ENCODE measurements at regions not wholly inside any gene's neighbourhood (a gene's known extent, or its start where the extent isn't known, plus 50 kb on each side); places are given as distances from the start of the nearest gene placed in this dataset.

- TF ChIP-seq, protein P1, sequence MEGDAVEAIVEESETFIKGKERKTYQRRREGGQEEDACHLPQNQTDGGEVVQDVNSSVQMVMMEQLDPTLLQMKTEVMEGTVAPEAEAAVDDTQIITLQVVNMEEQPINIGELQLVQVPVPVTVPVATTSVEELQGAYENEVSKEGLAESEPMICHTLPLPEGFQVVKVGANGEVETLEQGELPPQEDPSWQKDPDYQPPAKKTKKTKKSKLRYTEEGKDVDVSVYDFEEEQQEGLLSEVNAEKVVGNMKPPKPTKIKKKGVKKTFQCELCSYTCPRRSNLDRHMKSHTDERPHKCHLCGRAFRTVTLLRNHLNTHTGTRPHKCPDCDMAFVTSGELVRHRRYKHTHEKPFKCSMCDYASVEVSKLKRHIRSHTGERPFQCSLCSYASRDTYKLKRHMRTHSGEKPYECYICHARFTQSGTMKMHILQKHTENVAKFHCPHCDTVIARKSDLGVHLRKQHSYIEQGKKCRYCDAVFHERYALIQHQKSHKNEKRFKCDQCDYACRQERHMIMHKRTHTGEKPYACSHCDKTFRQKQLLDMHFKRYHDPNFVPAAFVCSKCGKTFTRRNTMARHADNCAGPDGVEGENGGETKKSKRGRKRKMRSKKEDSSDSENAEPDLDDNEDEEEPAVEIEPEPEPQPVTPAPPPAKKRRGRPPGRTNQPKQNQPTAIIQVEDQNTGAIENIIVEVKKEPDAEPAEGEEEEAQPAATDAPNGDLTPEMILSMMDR (IDR thresholded peaks at IDR 0.05; ENCODE audit: poor library complexity): no peak
- TF ChIP-seq EZH2 (IDR thresholded peaks at IDR 0.05; ENCODE audit: borderline replicate concordance) (no peak), EZH2phosphoT487 (IDR thresholded peaks at IDR 0.05; ENCODE audit: low read depth, severe bottlenecking, unreplicated experiment) (no peak)
These were observed 901.8 kb upstream of the ZWINT start for GRCh38 chr10:57262892-57263291.

Data from hepatocyte (in vitro differentiated cells).